ENCODE measurements at regions not wholly inside any gene's neighbourhood (a gene's known extent, or its start where the extent isn't known, plus 50 kb on each side); places are given as distances from the start of the nearest gene placed in this dataset.

- TF ChIP-seq THRAP3 (IDR thresholded peaks at IDR 0.05; ENCODE audit: borderline replicate concordance) (no peak), ZNF431 (CRISPR knock-in tag; IDR thresholded peaks at IDR 0.05) (no peak), TCF7L2 (IDR thresholded peaks at IDR 0.05; ENCODE audit: low read depth, low read length) (no peak), SMAD1 (IDR thresholded peaks at IDR 0.05; ENCODE audit: low read depth, low read length, partially characterized antibody) (no peak), POLR2AphosphoS5 (IDR thresholded peaks at IDR 0.05; ENCODE audit: control insufficient read depth, insufficient read depth, low read depth, low read length) (no peak), MYNN (IDR thresholded peaks at IDR 0.05) (no peak), MYNN (CRISPR knock-in tag; IDR thresholded peaks at IDR 0.05) (no peak), CTCF (IDR thresholded peaks at IDR 0.05 in 2 of 3, conservative IDR thresholded peaks at IDR 0.05 in 1 of 3; ENCODE audit: insufficient read depth in 2 of 3, low read depth in 1 of 3, low read length in 3 of 3) (no peak), ZNF24 (IDR thresholded peaks at IDR 0.05) (no peak)
Measured at GRCh38 chr13:22469452-22469851, 711.3 kb upstream of the SGCG start.
